GM18858 (cell line): ENCODE measurements at regions not wholly inside any gene's neighbourhood (a gene's known extent, or its start where the extent isn't known, plus 50 kb on each side); places are given as distances from the start of the nearest gene placed in this dataset.
"Not testable (repeated sequence)": the region's sequence is repeated elsewhere in the genome, so short reads cannot be mapped to it uniquely, and the experiment has no call there.

Experiments used
- ATAC-seq: cut with Tn5 transposase; IDR thresholded peaks from one replicate; pipeline ENCODE4 v1.9.1; 2021; ENCODE audit not compliant: unreplicated experiment

DNA sequence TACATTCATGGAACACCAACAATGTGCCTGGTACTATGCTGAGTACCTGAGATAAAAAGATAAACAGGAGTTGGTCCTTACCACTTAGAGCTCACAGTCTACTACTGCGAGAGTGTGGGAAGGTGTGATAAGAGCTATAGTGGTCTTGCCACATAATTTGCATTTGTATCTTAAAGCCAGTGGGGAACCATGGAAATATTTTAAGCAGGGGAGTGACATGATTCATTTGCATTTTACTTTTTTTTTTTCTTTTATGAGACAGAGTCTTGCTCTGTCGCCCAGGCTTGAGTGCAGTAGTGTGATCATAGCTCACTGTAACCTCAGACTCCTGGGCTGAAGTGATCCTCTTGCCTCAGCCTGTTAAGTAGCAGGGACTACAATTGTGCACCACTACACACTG lies 53.6 kb downstream of the SRGAP2 start:
- ATAC-seq = peak; percentile 89

DNA sequence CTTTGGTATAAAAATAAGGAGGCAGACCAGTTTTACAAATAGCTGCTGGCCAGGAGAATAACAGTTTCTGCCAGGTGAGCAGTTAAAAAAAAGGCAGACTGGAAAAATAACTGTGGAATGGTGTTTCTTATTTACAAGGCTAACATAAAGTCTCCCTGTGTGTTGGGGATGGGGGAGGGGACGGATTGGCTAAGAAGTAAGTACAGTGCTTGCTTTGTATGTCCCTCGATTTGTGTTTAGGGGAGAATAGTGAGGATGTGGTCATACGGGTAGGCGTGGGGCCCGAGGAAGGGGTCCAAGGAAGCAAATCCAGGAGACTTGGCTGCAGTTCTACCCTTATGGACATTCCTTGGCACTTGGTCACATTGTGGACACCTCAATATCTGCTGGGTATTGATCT lies 58.1 kb downstream of the SRGAP2 start:
- not testable (repeated sequence) for ATAC-seq

DNA sequence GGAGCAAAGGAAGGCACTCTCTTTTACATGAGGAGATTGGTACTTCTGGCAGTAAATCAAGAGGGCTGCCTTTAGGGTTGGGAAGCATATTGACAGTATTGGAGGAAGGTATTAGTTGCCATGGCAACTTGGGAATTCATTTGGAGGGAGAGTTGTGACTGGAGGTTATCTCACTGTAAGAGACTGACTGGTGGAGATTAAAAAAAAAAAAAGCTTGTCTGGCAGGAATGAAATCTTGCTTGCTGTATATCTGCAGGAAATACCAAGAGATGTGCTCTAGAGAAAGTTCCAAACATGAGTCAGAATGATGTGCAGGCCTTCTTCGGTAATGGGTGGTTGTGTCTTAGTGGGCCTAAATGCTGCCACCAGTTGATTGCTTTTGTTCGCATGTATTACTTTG lies 59.1 kb downstream of the SRGAP2 start:
- not testable (repeated sequence) for ATAC-seq

DNA sequence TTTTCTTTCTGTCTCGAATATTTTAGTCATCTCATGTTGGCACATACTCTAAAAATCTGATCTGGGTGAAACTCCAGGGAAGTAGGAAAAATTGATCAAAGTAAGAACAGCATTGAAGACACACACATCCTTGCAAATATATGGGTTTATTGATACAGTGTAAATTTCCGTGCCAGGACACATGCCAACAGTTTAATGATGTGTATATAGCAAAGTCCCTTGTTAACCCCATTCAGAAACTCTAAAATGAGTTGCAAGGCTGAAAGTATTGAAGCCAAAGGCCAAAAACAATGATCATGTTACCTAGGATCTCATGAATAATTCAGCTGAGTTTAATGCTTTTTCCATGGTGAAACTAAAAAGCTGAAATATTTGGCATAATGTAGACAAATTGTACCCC lies 61.6 kb downstream of the SRGAP2 start:
- not testable (repeated sequence) for ATAC-seq

DNA sequence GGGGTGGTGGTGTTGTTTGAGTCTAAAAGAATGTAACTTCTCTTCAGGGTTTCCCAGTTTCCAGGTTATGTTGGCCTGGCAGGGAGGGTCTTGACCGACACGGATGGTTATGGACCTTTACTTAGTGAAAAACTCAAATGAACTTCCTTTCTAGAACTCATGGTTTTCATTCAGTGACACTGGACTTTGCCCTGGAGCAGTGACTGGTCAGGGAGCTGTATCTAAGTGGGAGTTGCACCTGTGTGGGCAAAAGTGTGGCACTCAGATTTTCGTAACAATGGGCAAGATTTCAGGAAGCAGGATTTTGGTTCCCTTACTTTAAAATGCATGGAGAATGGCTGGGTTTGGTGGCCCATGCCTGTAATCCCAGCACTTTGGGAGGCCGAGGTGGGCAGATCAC lies 67.8 kb downstream of the SRGAP2 start:
- ATAC-seq = not testable (repeated sequence)

DNA sequence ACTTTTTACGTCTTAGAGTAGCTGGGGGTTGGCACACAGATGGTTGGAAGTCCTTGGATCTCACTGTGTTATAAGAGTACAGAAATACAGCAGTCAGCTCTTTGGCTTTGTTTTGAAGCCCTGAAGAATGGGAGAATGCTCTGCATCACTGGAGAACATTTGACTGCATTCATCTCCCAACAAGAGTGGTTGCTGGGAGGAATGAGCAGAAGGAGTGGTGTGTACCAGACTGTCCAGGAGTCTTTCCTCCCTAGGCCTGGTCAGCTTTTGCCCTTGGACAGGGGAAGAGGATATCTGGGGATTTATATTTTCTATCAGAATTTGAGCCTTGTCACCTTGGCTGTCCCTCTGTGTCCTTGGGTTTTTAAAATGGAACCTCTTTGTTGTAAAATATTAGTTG lies 69.8 kb downstream of the SRGAP2 start:
- ATAC-seq = not testable (repeated sequence)

DNA sequence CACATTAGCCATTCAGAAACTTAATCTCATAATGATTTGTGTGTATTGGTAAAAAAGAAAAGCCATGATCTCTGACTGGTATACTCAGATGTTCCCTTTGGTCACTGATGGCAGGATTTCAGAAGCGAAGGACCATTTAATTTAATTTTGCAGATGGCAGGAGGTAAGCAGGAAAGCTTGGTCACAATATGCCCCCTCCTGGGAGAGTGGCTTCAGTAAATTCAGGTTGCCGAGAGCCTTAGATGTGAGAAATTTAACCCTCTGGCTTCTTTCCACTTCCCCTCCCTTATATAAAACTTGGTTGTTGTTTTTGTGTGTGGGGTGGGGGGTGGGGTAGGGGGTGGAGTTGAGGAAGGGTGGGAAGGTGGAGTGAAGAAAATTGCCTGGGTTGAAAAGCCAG lies 72.8 kb downstream of the SRGAP2 start:
- ATAC-seq = not testable (repeated sequence)

DNA sequence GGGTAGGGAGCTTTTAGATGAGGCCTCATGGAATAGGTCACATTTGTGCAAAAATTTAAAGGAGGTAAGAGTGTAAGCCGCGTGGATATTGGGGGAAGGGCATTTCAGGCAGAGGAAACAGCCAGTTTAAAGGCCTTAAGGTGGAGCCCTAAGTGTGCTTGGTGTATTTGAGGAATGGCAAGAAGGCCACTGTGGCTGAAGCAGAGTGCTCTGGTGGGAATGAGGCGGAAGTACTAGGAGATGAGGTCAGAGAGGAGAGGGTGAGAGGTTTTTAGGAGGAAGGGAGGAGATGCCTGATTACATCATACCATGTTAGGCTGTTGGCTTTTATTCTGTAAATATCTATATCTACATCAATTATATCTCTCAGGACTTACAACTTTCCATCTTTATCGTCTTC lies 75.3 kb downstream of the SRGAP2 start:
- not testable (repeated sequence) for ATAC-seq

DNA sequence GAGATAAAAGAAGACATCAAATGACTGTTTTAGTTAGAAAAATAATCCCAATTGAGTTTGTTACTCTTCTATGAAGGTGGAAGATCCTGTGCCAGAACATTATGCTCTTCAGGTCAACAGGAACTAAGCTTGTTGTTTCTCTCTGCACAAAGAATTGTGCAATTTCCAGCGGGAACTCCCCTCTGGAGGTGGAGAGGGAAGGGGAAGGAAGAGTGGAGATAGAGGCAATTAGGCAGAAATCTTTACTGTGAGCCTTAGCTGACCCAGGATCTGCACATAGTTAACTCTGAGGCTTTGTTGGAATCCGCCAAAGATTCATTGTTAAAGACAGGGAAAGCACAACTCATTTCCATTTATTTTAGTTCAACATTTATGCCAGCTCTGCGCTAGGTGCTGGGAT lies 77.3 kb downstream of the SRGAP2 start:
- ATAC-seq = not testable (repeated sequence)

DNA sequence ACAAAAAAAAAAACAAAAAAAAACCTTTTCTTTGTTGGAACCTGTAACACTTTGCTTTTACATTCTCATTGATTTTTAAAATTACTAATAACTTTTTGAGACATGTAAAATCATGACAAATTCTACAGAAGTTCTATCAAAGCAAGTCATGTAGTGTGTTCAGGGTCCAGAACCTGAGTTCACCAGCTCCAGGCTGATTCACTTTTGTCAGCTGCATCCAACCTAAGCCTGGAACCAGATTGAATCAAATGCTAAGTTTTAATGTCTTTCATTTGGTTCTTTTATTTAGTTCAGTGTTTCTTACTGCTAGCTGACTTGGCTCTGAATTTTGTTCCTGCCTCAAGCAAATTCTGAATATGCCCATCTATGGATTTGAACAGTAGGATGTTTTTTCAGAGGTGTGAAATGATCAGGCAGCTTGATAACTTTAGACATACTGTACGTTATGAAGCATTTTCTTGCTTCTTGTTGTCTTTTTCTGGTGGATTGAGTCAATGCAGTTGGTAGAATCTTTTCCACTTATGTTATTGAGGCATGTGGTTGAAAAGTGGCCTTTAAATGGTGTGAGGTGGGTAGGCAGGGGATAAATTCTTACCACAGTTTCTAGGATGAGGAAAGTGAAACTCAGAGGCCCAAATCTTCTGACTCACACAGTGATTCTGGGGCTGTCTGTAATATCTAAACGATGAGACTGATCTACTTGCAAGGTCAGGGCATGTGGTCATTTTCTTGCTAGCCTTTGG lies 78.7 kb downstream of the SRGAP2 start:
- ATAC-seq = peak; percentile 61

DNA sequence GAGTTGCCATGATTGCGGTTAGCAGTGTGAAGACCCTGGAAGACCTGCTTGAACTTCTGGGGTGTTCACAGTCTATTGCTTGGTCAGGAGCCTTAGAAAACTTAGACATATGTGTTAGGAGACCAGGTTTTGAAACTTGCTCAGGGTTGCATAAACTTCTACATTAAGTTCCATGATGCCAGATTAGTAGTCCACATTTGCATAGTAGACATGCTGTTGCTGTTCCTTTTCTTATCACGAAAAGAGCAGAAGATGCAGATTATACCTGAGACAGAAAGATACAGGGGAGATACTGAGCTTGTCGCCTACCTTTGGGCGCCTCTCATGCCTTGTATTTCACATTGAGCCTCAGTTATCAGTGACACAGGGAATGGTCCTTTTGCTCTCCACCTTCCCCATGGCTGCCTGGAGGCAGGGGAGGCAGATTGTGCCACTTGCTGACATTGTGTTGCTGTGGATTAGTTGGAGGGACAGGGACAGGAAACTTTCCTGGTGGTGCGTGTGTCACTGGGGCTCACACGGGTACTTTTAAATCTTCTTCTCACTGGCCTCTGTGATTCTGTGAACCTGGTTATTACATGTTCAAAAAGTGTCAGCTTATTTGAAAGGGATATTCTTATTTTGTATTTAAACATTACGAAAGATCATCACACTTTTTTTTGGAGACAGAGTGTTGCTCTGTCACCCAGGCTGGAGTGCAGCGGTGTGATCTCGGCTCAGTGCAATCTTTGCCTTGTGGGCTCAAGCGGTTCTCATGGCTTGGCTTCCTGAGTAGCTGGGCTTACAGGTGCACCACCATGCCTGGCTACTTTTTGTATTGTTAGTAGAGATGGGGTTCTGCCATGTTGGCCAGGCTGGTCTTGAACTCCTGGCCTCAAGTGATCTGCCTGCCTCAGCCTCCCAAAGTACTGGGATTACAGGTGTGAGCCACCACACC lies 82.0 kb downstream of the SRGAP2 start:
- not testable (repeated sequence) for ATAC-seq

DNA sequence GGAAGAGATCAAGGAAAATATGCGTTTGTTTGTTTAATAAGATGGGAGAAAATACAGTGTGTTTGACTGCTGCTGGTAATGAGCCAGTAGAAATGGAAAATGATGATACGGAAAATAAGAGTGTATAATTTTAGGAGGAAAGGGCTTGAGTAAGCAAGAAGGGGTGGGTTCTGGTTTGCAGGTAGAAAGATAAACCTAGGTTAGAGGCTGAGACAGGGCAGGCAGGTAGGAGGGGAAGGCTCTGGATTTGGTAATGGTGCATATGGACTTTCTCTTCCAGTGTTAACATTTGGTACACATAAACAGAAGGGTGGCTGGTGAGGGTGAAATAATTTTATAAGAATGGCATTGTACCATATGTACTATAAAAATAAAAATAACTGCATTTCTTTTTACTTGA lies 84.4 kb downstream of the SRGAP2 start:
- ATAC-seq = not testable (repeated sequence)

DNA sequence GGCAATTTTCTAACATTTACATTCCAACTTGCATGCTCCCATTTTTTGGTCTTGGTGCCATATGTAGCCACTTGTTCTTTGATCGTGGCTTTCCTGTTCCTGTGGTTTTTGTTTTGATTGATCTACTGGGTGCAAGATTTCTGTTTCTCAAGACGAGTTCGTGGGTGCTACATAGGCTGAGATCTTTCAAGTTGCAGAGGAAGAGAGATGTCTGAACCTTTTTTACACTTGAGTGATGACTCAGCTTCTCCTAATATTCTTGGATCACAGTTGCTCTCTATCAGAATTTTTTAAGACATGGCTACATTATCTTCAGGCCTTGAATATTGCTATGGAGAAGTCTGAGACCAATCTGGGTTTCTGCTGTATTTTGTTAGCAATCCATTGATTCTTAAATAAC lies 85.1 kb downstream of the SRGAP2 start:
- ATAC-seq = peak; percentile 41

DNA sequence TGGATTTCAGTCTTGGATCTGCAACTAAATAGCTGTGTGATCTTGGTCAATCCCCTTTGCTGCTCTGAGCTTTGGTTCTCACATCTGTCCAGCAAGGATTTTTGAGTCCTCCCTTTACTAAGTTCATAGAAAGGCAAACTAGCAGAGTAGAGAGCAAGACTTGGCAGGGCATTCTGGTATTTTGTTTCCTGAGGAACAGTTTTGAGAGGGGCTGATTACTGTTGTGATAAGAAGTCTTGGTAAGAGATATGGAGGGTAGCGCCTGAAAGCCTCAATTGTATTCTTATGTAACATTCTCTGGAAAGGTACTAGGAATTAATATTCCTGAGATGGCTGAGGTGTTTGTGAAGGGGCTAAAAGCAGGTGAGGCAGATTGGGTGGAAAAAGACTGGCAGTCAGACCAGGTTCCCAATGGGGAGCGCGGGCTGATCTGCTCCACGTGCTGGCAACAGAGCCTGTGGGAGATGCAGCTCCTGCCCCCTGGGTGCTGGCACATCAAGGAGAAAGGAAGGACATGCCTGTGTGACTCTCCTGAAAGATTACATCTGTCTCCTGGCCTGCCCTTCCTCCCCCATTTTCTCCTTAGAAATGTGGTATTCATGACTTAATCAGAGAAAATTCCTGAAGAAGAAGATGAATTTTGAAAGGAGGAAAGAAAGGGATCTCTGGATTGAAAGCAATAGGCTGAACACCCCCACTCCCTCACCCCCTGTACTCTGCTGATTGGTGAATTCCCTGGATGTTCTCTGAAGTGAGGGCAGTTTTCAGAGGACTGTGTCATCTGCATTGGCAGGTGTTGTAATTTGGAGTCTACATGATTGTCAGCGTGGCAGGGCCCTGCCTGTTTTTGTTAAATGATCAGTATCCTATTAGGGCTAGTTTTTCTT lies 94.0 kb downstream of the SRGAP2 start:
- not testable (repeated sequence) for ATAC-seq

DNA sequence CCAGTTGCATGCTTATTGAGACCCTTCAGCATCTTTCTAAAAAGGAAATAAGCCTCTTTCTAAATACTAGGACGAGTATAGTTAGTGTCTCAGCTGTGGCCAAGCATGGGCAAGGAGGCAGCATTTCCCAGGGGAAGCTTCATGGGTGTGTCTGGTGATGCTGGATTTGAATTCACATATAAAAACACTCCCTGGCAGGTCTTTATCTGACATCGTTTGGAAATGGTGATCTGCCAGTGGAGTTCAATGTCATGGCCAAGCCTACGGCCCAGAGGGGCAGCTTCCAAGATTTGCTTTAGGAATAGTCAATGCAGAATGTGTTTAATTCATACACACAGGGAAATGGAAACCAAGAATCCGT lies 94.7 kb downstream of the SRGAP2 start:
- ATAC-seq = not testable (repeated sequence)

DNA sequence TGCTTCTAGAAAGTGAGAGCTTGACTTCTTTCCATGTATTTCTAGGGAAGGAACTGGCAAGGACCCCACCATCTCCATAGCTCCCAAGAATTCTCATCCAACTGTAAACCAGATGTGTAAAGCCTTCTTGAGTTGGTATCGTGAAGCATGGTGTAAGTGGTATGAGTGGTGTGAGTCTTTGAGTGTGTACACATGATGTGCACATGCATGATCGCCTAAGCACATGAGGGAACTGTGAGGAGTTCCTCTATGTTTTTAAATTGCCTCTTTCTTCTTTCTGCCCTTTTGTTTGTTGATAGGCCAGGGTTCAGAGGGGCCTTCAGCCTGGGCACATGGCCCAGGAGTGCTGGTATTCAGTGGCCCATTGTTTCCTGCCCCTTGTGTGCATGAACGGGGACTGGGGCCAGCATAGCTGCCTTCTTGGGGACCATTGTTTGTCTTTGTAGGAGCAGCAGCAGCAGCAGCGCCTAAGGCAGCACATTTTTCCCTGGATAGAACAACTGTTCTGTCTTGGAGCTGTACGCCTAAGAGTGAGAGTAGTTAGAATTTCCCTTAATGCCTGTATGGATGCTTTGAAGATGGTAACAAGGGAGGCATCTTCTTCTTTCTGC lies 95.9 kb downstream of the SRGAP2 start:
- not testable (repeated sequence) for ATAC-seq

DNA sequence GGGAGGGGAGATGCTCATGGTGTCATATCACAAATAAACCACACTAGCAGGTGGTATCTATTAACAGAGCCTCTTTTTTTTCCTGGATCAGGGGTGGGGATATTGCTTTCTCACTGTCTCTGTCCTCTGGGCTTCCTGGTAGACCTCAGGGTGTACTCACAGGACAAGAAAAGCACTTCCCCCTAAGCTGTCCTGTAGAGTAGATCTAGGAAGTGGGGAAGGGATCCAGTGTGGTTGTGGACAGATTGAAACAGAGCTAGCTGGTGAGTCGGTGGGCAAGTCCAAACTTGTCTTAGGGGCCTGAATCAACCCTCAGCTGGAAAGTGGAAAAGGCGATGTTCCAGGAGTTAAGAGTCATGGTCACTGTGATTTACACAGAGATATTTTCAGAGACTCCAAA lies 96.6 kb downstream of the SRGAP2 start:
- ATAC-seq = not testable (repeated sequence)

DNA sequence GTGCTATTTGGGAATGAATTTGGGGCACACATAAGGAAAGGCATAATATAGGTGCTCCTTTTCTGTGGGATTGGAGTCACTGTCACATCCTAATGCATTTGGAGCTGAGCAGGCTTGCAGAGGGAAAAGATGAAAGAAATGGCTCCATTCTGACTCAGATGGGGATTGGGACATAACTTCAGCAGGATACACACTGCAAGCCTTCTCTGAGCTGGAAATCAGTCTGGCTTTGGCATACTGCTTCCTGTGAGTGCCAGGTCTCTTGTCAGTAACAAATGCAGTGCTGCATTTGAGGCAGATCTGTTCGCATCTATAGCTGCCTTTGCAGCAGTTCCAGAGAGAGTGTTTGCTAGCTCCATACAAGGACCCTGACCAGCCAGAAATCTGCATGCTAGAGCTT lies 98.7 kb downstream of the SRGAP2 start:
- not testable (repeated sequence) for ATAC-seq

DNA sequence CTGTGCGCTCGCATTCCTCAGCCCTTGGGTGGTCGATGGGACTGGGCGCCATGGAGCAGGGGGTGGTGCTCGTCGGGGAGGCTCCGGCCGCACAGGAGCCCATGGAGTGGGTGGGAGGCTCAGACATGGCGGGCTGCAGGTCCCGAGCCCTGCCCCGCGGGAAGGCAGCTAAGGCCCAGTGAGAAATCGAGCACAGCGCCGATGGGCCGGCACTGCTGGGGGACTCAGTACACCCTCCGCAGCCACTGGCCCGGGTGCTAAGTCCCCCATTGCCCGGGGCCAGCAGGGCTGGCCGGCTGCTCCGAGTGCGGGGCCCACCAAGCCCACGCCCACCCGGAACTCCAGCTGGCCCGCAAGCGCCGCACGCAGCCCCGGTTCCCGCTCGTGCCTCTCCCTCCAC lies 104.1 kb downstream of the SRGAP2 start:
- ATAC-seq = not testable (repeated sequence)

DNA sequence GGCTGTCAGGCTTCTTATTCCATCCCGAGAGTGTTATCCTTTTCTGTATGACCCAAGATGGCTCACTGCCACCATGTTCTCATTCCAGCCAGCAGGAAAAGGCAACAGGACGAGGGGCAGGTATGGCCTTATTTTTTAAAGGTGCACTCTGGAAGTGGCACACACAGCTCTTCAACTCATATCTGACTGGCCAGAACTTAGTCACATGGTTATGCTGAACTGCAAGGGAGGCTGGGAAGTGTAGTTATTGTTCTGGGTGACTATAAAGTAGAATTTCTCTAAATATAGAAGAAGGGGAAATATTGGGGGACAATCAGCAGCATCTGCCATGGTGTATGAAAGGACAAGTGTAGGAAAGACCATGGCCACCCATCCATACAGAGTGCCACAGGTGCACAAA lies 107.6 kb downstream of the SRGAP2 start:
- not testable (repeated sequence) for ATAC-seq
